HepG2 (cell line): ENCODE measurements at regions not wholly inside any gene's neighbourhood (a gene's known extent, or its start where the extent isn't known, plus 50 kb on each side); places are given as distances from the start of the nearest gene placed in this dataset.

ENCODE experiments used
- CREB1 ChIP-seq, 2 experiments: fragments of 450-650 bp in 1 of 2; IDR thresholded peaks; 2 replicates each; pipeline ENCODE4 v1.6.1; 2016 to 2017; ENCODE audit warnings: control low read depth in 1 of 2, mild to moderate bottlenecking in 1 of 2, missing compliant biosample characterization in 1 of 2, missing genetic modification characterization in 1 of 2
- CTCF ChIP-seq: sonication (generic); formaldehyde crosslinking; IDR thresholded peaks from 2 replicates; pipeline ENCODE4 v1.5.0; 2020; ENCODE audit warnings: mild to moderate bottlenecking, missing genetic modification reagents, moderate library complexity
- FOXK1 ChIP-seq: sonication (generic); formaldehyde crosslinking; IDR thresholded peaks from 2 replicates; pipeline ENCODE4 v1.4.0; 2020; ENCODE audit warnings: low read depth, missing genetic modification reagents, borderline replicate concordance
- FOXM1 ChIP-seq: sonication (generic); formaldehyde crosslinking; IDR thresholded peaks from 2 replicates; pipeline ENCODE4 v1.5.0; 2020; ENCODE audit warnings: missing genetic modification reagents
- HNRNPLL ChIP-seq: fragments of 200-400 bp; formaldehyde crosslinking; IDR thresholded peaks from 2 replicates; pipeline ENCODE4 v1.6.1; 2017; ENCODE audit warnings: mild to moderate bottlenecking, low read depth, low read length; ENCODE audit not compliant: poor library complexity, severe bottlenecking
- JUND ChIP-seq: sonication (generic); formaldehyde crosslinking; IDR thresholded peaks from 2 replicates; pipeline ENCODE4 v1.8.0; 2022; ENCODE audit warnings: mild to moderate bottlenecking, missing genetic modification reagents
- RAD21 ChIP-seq: fragments of 450-650 bp; formaldehyde crosslinking; IDR thresholded peaks from 2 replicates; pipeline ENCODE4 v1.5.0; 2020; ENCODE audit warnings: mild to moderate bottlenecking
- REXO4 ChIP-seq: sonication (generic); formaldehyde crosslinking; IDR thresholded peaks from 2 replicates; pipeline ENCODE4 v1.8.0; 2022; ENCODE audit warnings: missing genetic modification reagents, mild to moderate bottlenecking, borderline replicate concordance
- SUZ12 ChIP-seq: fragments of 150-350 bp; IDR thresholded peaks from 2 replicates; pipeline ENCODE4 v1.6.1; 2014; ENCODE audit warnings: low read depth, low read length
- ZNF331 ChIP-seq: sonication (generic); formaldehyde crosslinking; IDR thresholded peaks from 2 replicates; pipeline ENCODE4 v1.4.0; 2020; ENCODE audit warnings: missing genetic modification reagents
- ZNF557 ChIP-seq: sonication (generic); formaldehyde crosslinking; IDR thresholded peaks from 2 replicates; pipeline ENCODE4 v1.4.0; 2020; ENCODE audit warnings: missing genetic modification reagents
- ZSCAN22 ChIP-seq: sonication (generic); formaldehyde crosslinking; IDR thresholded peaks from 2 replicates; pipeline ENCODE4 v1.4.0; 2020; ENCODE audit warnings: mild to moderate bottlenecking, missing genetic modification reagents
- TF ChIP-seq, protein P1 (sequence below): sonication (generic); formaldehyde crosslinking; IDR thresholded peaks from 2 replicates; pipeline ENCODE4 v1.4.0; 2020; ENCODE audit warnings: missing genetic modification reagents
- TF ChIP-seq, protein P2 (sequence below): sonication (generic); formaldehyde crosslinking; IDR thresholded peaks from 2 replicates; pipeline ENCODE4 v1.5.0; 2020; ENCODE audit warnings: missing genetic modification reagents

DNA sequence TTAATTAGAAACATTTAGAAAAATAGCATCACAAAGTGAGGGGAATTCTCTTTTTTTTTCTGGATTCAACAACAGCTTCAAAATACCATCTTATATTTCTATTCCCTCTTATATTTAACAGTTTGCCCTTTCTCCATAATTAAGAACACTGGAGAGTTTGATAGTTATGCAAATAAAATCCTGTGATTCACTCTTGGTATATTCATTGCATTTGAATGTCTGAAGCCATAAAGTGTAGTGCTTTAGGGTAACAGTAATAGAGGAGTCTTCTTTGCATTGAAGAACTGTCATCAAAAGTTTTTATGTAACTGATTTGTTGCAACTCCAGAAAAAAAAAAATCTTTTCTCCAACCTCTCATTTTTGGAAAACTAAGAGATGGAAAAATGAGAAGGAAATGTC is 352.0 kb upstream of the GALNTL6 start:
- no peak for TF ChIP-seq HNRNPLL
- no peak for TF ChIP-seq SUZ12
- TF ChIP-seq FOXK1 (CRISPR knock-in tag) = no peak
- TF ChIP-seq CREB1 (IDR thresholded peaks at IDR 0.05) = no peak
- TF ChIP-seq CREB1 (CRISPR knock-in tag; IDR thresholded peaks at IDR 0.05) = no peak
- no peak for TF ChIP-seq RAD21 (CRISPR knock-in tag)
- TF ChIP-seq, protein P1, sequence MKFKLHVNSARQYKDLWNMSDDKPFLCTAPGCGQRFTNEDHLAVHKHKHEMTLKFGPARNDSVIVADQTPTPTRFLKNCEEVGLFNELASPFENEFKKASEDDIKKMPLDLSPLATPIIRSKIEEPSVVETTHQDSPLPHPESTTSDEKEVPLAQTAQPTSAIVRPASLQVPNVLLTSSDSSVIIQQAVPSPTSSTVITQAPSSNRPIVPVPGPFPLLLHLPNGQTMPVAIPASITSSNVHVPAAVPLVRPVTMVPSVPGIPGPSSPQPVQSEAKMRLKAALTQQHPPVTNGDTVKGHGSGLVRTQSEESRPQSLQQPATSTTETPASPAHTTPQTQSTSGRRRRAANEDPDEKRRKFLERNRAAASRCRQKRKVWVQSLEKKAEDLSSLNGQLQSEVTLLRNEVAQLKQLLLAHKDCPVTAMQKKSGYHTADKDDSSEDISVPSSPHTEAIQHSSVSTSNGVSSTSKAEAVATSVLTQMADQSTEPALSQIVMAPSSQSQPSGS (CRISPR knock-in tag) = no peak
- TF ChIP-seq ZSCAN22 (CRISPR knock-in tag) = no peak
- TF ChIP-seq, protein P2, sequence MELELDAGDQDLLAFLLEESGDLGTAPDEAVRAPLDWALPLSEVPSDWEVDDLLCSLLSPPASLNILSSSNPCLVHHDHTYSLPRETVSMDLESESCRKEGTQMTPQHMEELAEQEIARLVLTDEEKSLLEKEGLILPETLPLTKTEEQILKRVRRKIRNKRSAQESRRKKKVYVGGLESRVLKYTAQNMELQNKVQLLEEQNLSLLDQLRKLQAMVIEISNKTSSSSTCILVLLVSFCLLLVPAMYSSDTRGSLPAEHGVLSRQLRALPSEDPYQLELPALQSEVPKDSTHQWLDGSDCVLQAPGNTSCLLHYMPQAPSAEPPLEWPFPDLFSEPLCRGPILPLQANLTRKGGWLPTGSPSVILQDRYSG (CRISPR knock-in tag) = no peak
- TF ChIP-seq REXO4 (CRISPR knock-in tag) = no peak
- TF ChIP-seq FOXM1 (CRISPR knock-in tag) = no peak
- no peak for TF ChIP-seq ZNF557 (CRISPR knock-in tag)
- no peak for TF ChIP-seq JUND (CRISPR knock-in tag)
- no peak for TF ChIP-seq ZNF331 (CRISPR knock-in tag)
- TF ChIP-seq CTCF (CRISPR knock-in tag) = no peak
